Stomach (tissue), 8 donors: ENCODE measurements at regions not wholly inside any gene's neighbourhood (a gene's known extent, or its start where the extent isn't known, plus 50 kb on each side); places are given as distances from the start of the nearest gene placed in this dataset.

Experiments used
- DNase-seq, 2 donors: peaks; one replicate each; pipeline versions ENCODE4 v3.0.0 to v3.0.0-alpha.2; 2013 to 2019
- H3K27ac ChIP-seq, 5 donors: fragments of 200-600 bp in 4 of 5; sonication (generic) in 4 of 5; one replicate each; pipeline ENCODE4 v1.5.1; 2013 to 2019; ENCODE audit warnings: mild to moderate bottlenecking in 1 of 5, moderate library complexity in 1 of 5
- H3K27me3 ChIP-seq, 3 donors: fragments of 200-600 bp; sonication (generic); one replicate each; pipeline ENCODE4 v1.5.1; 2017 to 2019; ENCODE audit warnings: mixed run types in 1 of 3
- H3K36me3 ChIP-seq, 4 donors: fragments of 200-600 bp; sonication (generic); 1 replicate in 3 of 4; 2 replicates in 1 of 4; pipeline ENCODE4 v1.5.1; 2016 to 2019
- H3K4me1 ChIP-seq, 4 donors: fragments of 200-600 bp; sonication (generic); one replicate each; pipeline ENCODE4 v1.5.1; 2016 to 2019
- H3K4me3 ChIP-seq, 4 donors: fragments of 200-600 bp; sonication (generic) in 3 of 4; one replicate each; pipeline ENCODE4 v1.5.1; 2016 to 2019; ENCODE audit warnings: mild to moderate bottlenecking in 1 of 4
- H3K9me3 ChIP-seq, 4 donors: fragments of 200-600 bp; sonication (generic); one replicate each; pipeline ENCODE4 v1.5.1; 2016 to 2019
- EP300 ChIP-seq: sonication (generic); formaldehyde crosslinking; IDR thresholded peaks from one replicate; pipeline ENCODE4 v1.6.1; 2017; ENCODE audit warnings: antibody characterized with exemption
- POLR2A ChIP-seq, 4 donors: fragments of 450-650 bp; IDR thresholded peaks; one replicate each; pipeline ENCODE4 v1.6.1; 2016; ENCODE audit warnings: antibody characterized with exemption in 4 of 4, control low read depth in 2 of 4, mild to moderate bottlenecking in 1 of 4, moderate library complexity in 1 of 4
- POLR2AphosphoS5 ChIP-seq, 3 donors: sonication (generic); formaldehyde crosslinking; IDR thresholded peaks; one replicate each; pipeline ENCODE4 v1.6.1; 2016; ENCODE audit warnings: antibody characterized with exemption in 3 of 3
- WGBS, 5 donors: extraction: QIAGEN DNeasy Blood & Tissue Kit in 3 of 5; methylation state at CpG; one replicate each; pipeline versions ENCODE4 v1.1.5 to v1.1.7; 2013 to 2018; 5-methylcytosine and 5-hydroxymethylcytosine counted together
- intact Hi-C: fragments of 100-400 bp; cut with DNase I; formaldehyde crosslinking; loops from one replicate; pipeline ENCODE4 v1.15.1; 2023; ENCODE audit warnings: low total_unique reads
- TF ChIP-seq, protein P1 (sequence below), 7 experiments: fragments of 450-650 bp in 4 of 7; fragments of 200-600 bp in 3 of 7; sonication (generic) in 3 of 7; IDR thresholded peaks; one replicate each; pipeline ENCODE4 v1.5.1; 2016 to 2019; ENCODE audit warnings: antibody characterized with exemption in 7 of 7, control low read depth in 2 of 7, mild to moderate bottlenecking in 1 of 7
- donor health status: healthy with polysubstance abuse.
- donor health status: Bipolar disorder and iron deficiency.
- donor health status: healthy.

DNA sequence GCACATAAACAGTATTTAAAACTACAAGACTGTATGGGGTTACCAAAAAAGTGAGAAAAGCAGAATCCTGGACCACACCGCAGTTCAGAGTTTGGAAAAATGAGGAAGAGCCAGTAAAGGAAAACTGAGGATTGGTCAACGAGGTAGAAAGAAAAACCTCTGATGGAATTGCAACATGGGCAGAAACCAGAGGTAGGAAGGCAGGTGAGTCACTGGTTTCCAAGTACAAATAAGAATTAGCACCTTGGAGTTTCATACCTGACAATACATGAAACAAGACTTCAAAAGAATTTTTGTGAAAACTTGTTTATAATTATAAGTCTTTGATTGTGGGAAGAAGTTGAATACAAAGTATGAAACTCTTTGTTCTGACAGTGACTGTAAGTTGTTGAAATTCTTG lies 533.7 kb upstream of the DAB1 start:
- Histone ChIP-seq H3K36me3 (no peaks in the 10 kb centered on the region), H3K27me3 (no peaks in the 10 kb centered on the region), H3K4me3 (no peak overlapping the region), H3K4me1 (no peaks in the 10 kb centered on the region), H3K9me3 (no peaks in the 10 kb centered on the region), H3K27ac (no peak overlapping the region)
- DNase-seq = no peak
- WGBS, 5 donors = 76 to 79% (median 77%) methylated on average over 2 of the region's 2 CpGs
- intact Hi-C loops = no loop called here
- no peak for TF ChIP-seq EP300
- TF ChIP-seq POLR2AphosphoS5 (IDR thresholded peaks at IDR 0.05) = no peak
- TF ChIP-seq, protein P1, sequence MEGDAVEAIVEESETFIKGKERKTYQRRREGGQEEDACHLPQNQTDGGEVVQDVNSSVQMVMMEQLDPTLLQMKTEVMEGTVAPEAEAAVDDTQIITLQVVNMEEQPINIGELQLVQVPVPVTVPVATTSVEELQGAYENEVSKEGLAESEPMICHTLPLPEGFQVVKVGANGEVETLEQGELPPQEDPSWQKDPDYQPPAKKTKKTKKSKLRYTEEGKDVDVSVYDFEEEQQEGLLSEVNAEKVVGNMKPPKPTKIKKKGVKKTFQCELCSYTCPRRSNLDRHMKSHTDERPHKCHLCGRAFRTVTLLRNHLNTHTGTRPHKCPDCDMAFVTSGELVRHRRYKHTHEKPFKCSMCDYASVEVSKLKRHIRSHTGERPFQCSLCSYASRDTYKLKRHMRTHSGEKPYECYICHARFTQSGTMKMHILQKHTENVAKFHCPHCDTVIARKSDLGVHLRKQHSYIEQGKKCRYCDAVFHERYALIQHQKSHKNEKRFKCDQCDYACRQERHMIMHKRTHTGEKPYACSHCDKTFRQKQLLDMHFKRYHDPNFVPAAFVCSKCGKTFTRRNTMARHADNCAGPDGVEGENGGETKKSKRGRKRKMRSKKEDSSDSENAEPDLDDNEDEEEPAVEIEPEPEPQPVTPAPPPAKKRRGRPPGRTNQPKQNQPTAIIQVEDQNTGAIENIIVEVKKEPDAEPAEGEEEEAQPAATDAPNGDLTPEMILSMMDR (IDR thresholded peaks at IDR 0.05) = no peak
- no peak for TF ChIP-seq POLR2A (IDR thresholded peaks at IDR 0.05)

DNA sequence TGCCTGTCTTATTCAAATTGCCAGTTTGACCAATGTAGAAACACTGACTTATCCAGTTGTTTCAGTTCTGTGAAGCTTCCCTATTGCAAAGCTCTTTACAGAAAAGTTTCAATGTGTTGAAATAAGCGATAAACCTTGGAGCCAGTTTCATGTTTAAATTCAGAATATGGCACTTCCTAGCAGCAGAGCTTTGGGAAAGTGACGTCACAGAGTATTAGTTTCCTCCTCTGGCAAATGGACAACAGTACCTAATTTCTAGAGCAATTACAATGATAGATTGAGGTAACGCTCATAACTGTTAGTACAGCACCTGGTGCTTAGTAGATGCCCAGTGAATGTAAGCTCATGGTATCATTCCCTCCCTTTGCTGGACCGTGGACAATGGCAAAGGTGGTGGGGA lies 527.5 kb upstream of the DAB1 start:
- no peaks in the 10 kb centered on the region for H3K4me1 ChIP-seq
- no peaks in the 10 kb centered on the region for H3K36me3 ChIP-seq
- no peaks in the 10 kb centered on the region for H3K9me3 ChIP-seq
- no peak for DNase-seq
- WGBS, 5 donors = 48 to 87% (median 65%) methylated on average over 4 of the region's 4 CpGs
- intact Hi-C loops = no loop called here
- no peak for TF ChIP-seq POLR2AphosphoS5 (IDR thresholded peaks at IDR 0.05)
- no peak for TF ChIP-seq POLR2A (IDR thresholded peaks at IDR 0.05)
- TF ChIP-seq, protein P1 (IDR thresholded peaks at IDR 0.05) = no peak
- TF ChIP-seq EP300 = no peak
- no peak overlapping the region for H3K4me3 ChIP-seq
- H3K27ac ChIP-seq = no peak overlapping the region
- H3K27me3 ChIP-seq = no peaks in the 10 kb centered on the region

DNA sequence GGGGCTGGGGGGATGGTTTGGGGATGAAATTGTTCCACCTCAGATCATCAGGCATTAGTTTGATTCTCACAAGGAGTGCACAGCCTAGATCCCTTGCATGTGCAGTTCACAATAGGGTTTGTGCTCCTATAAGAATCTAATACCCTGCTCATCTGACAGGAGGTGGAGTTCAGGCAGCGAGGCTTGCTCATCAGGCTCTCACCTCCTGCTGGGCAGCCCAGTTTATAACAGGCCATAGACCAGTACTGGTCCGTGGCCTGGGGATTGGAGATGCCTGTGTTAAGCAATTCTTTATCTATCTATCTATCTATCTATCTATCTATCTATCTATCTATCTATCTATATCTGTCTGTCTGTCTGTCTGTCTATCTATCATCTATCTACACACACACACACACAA lies 525.3 kb upstream of the DAB1 start:
- Histone ChIP-seq H3K4me1 (no peaks in the 10 kb centered on the region), H3K36me3 (no peaks in the 10 kb centered on the region), H3K27ac (no peak overlapping the region), H3K4me3 (no peak overlapping the region), H3K27me3 (no peaks in the 10 kb centered on the region), H3K9me3 (no peaks in the 10 kb centered on the region)
- 59 to 76% (median 75%) methylated on average over 2 of the region's 2 CpGs for WGBS, 5 donors
- DNase-seq = no peak
- TF ChIP-seq EP300 (no peak), POLR2A (IDR thresholded peaks at IDR 0.05) (no peak)
- intact Hi-C loops = no loop called here

DNA sequence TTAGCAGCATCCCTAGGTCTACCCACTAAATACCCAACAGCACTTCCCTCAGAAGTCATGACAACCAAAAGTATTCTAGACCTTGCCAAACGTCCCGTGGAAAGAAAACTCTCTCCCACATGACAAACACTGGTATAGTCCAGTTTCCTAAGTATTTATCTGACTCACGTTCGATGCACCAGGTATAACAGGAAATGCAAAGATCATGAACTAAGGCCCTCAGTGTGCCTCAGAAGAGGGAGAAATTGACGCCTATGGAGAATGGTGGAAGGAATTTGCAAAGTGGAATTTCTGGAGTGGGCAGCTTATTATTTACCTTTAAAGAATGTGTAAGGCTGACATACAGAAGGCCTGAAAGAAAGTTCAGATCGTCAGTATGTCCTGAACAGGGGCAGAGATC lies 523.6 kb upstream of the DAB1 start:
- H3K9me3 ChIP-seq = no peaks in the 10 kb centered on the region
- H3K36me3 ChIP-seq = no peaks in the 10 kb centered on the region
- DNase-seq = no peak
- WGBS, 5 donors = 64 to 87% (median 68%) methylated on average over 6 of the region's 6 CpGs
- H3K27ac ChIP-seq = no peak overlapping the region
- no peak overlapping the region for H3K4me3 ChIP-seq
- intact Hi-C loops = no loop called here
- no peaks in the 10 kb centered on the region for H3K27me3 ChIP-seq
- TF ChIP-seq EP300 (no peak), POLR2A (IDR thresholded peaks at IDR 0.05) (no peak), POLR2AphosphoS5 (IDR thresholded peaks at IDR 0.05) (no peak)
- TF ChIP-seq, protein P1 (IDR thresholded peaks at IDR 0.05) = no peak
- no peaks in the 10 kb centered on the region for H3K4me1 ChIP-seq

DNA sequence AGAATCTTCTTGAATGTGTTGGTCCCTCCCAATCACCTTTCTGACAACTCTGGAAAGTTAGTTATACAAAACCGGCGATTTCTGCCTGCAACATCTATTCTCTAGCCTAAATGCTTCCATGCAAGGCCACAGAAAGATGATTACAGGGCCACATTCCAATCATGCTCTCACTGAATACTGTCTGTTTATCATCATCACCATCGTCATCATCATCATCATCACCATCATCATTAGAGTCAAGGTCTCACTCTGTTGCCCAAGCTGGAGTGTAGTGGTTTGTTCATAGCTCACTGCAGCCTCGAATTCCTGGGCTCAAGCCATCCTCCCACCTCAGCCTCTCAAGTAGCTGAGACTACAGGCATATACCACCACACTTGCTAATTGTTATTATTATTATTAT lies 521.2 kb upstream of the DAB1 start:
- no peak overlapping the region for H3K27ac ChIP-seq
- intact Hi-C loops = no loop called here
- DNase-seq = no peak
- no peak overlapping the region for H3K4me3 ChIP-seq
- no peaks in the 10 kb centered on the region for H3K9me3 ChIP-seq
- no peaks in the 10 kb centered on the region for H3K36me3 ChIP-seq
- WGBS, 5 donors = 69 to 78% (median 73%) methylated on average over 4 of the region's 4 CpGs
- H3K4me1 ChIP-seq = no peaks in the 10 kb centered on the region
- TF ChIP-seq POLR2AphosphoS5 (IDR thresholded peaks at IDR 0.05) = no peak
- no peak for TF ChIP-seq POLR2A (IDR thresholded peaks at IDR 0.05)
- no peak for TF ChIP-seq EP300
- TF ChIP-seq, protein P1 (IDR thresholded peaks at IDR 0.05) = no peak
- no peaks in the 10 kb centered on the region for H3K27me3 ChIP-seq
